CD4-positive, alpha-beta memory T cell (primary cell): ENCODE measurements at regions not wholly inside any gene's neighbourhood (a gene's known extent, or its start where the extent isn't known, plus 50 kb on each side); places are given as distances from the start of the nearest gene placed in this dataset.
"Not testable (repeated sequence)": the region's sequence is repeated elsewhere in the genome, so short reads cannot be mapped to it uniquely, and the experiment has no call there.

Experiments
- CTCF ChIA-PET: fragments of 350-600 bp; sonication (Branson Sonifier 250); formaldehyde crosslinking; loops from one replicate; lab custom pipeline; 2021; ENCODE audit warnings: inconsistent platforms; ENCODE audit not compliant: partially characterized antibody; lab: Charles Lee
- POLR2A ChIA-PET: fragments of 350-600 bp; sonication (Branson Sonifier 250); formaldehyde crosslinking; loops from one replicate; lab custom pipeline; 2021; ENCODE audit not compliant: partially characterized antibody; lab: Charles Lee
- DNase-seq, 5 donors: peaks; one replicate each; pipeline versions ENCODE4 v3.0.0 to v3.0.0-alpha.2; 2020 to 2022; ENCODE audit warnings: mixed read lengths in 1 of 5
- H3K27ac ChIP-seq: one replicate; pipeline ENCODE4 v1.7.0; 2013; ENCODE audit warnings: low read depth, low read length
- H3K27me3 ChIP-seq: 2 replicates; pipeline ENCODE4 v1.7.0; 2013; ENCODE audit warnings: mild to moderate bottlenecking, low read length, moderate library complexity; ENCODE audit not compliant: insufficient read depth
- H3K36me3 ChIP-seq: 2 replicates; pipeline ENCODE4 v1.7.0; 2013; ENCODE audit warnings: mild to moderate bottlenecking, low read length, moderate library complexity; ENCODE audit not compliant: insufficient read depth
- H3K4me1 ChIP-seq: 2 replicates; pipeline ENCODE4 v1.7.0; 2013; ENCODE audit warnings: mild to moderate bottlenecking, low read length, moderate library complexity; ENCODE audit not compliant: insufficient read depth
- H3K4me3 ChIP-seq, 2 donors: one replicate each; pipeline ENCODE4 v1.7.0; 2013; ENCODE audit warnings: low read length in 2 of 2, mild to moderate bottlenecking in 1 of 2
- H3K9me3 ChIP-seq, 2 donors: one replicate each; pipeline ENCODE4 v1.7.0; 2013; ENCODE audit warnings: low read length in 2 of 2, control low read depth in 1 of 2; ENCODE audit not compliant: control insufficient read depth in 1 of 2
- H3K27ac Mint-ChIP-seq, 7 donors: one replicate each; pipeline ENCODE4 v1.8.0; 2020 to 2021; ENCODE audit warnings: mixed read lengths in 7 of 7, mild to moderate bottlenecking in 6 of 7, inconsistent platforms in 3 of 7, moderate library complexity in 3 of 7
- H3K27me3 Mint-ChIP-seq, 2 donors: one replicate each; pipeline ENCODE4 v1.8.0; 2020 to 2021; ENCODE audit warnings: mixed read lengths in 2 of 2
- H3K36me3 Mint-ChIP-seq, 2 donors: one replicate each; pipeline ENCODE4 v1.8.0; 2020 to 2021; ENCODE audit warnings: mixed read lengths in 2 of 2, inconsistent platforms in 1 of 2, mild to moderate bottlenecking in 1 of 2
- H3K4me1 Mint-ChIP-seq, 4 donors: one replicate each; pipeline ENCODE4 v1.8.0; 2020 to 2021; ENCODE audit warnings: mixed read lengths in 4 of 4, mild to moderate bottlenecking in 1 of 4
- H3K4me3 Mint-ChIP-seq, 8 donors: one replicate each; pipeline ENCODE4 v1.8.0; 2020 to 2021; ENCODE audit warnings: mixed read lengths in 8 of 8, mild to moderate bottlenecking in 7 of 8, moderate library complexity in 6 of 8, inconsistent platforms in 3 of 8
- H3K9me3 Mint-ChIP-seq, 8 donors: one replicate each; pipeline ENCODE4 v1.8.0; 2020 to 2021; ENCODE audit warnings: mixed read lengths in 8 of 8, mild to moderate bottlenecking in 5 of 8, inconsistent platforms in 3 of 8, moderate library complexity in 1 of 8
- intact Hi-C: fragments of 100-400 bp; cut with micrococcal nuclease; formaldehyde crosslinking; loops from one replicate; pipeline ENCODE4 v1.15.1; 2023

- Histone ChIP-seq H3K4me3 (no peak overlapping the region), H3K9me3 (no peaks in the 10 kb centered on the region), H3K36me3 (no peaks in the 10 kb centered on the region), H3K4me1 (no peaks in the 10 kb centered on the region), H3K27me3 (no peaks in the 10 kb centered on the region), H3K27ac (no peak overlapping the region)
- intact Hi-C loops: no loop called here
- ChIA-PET CTCF (no interaction called here), POLR2A (no interaction called here)
- peaks cover 0 to 7% (median 0%) of the 10 kb centered on the region in 8 donors for H3K9me3 Mint-ChIP-seq
- H3K4me3 Mint-ChIP-seq: no peak overlapping the region
- H3K36me3 Mint-ChIP-seq: no peaks in the 10 kb centered on the region
- no peak overlapping the region for H3K27ac Mint-ChIP-seq
- DNase-seq: no peak
- H3K4me1 Mint-ChIP-seq: no peaks in the 10 kb centered on the region
- H3K27me3 Mint-ChIP-seq: peaks cover 10 to 16% of the 10 kb centered on the region in 2 donors
Measured at GRCh38 chr15:79620112-79620857, 188.1 kb downstream of the MINAR1 start.

GRCh38 chr15:79621805-79622204, 189.7 kb downstream of the MINAR1 start:
- H3K9me3 Mint-ChIP-seq, H3K36me3 ChIP-seq, H3K36me3 Mint-ChIP-seq, H3K4me3 Mint-ChIP-seq, H3K27me3 ChIP-seq, H3K4me1 Mint-ChIP-seq, DNase-seq, H3K9me3 ChIP-seq, H3K4me1 ChIP-seq, H3K27ac ChIP-seq, CTCF ChIA-PET, intact Hi-C loops, H3K4me3 ChIP-seq, POLR2A ChIA-PET: not testable (repeated sequence)
- Mint-ChIP-seq H3K27me3 (peaks cover 12 to 21% of the 10 kb centered on the region in 2 donors), H3K27ac (peak overlapping the region in 1 of 7 donors; percentile 1)

- DNase-seq: no peak
- Mint-ChIP-seq H3K36me3 (no peaks in the 10 kb centered on the region), H3K9me3 (peaks cover 0 to 5% (median under 1%) of the 10 kb centered on the region in 8 donors), H3K4me1 (no peaks in the 10 kb centered on the region), H3K27ac (no peak overlapping the region), H3K4me3 (no peak overlapping the region), H3K27me3 (peaks cover 16 to 27% of the 10 kb centered on the region in 2 donors)
- ChIA-PET CTCF (no interaction called here), POLR2A (no interaction called here)
- Histone ChIP-seq H3K27me3 (no peaks in the 10 kb centered on the region), H3K4me3 (no peak overlapping the region), H3K27ac (no peak overlapping the region), H3K36me3 (no peaks in the 10 kb centered on the region), H3K4me1 (no peaks in the 10 kb centered on the region), H3K9me3 (no peaks in the 10 kb centered on the region)
- intact Hi-C loops: no loop called here
Measured at GRCh38 chr15:79623488-79623887, 191.4 kb downstream of the MINAR1 start.

DNA sequence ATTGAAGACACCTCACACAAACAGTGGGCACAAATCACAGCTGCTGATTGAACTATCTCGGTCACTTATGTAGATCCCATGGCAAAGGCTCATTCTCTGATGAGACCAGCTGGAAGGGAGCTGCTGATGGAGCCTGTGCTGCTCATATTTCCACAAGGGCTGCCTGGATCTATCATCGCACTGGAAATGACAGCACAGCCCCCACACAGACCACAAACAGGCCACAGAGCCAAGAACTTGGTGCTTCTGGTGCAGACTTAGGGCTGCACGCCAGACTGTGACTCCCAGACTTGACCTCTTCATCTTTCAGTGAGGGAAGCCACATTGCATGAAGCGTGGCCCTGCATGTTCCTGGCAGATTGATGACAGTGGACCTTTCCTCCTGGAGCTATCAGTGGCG, 197.6 kb downstream of the MINAR1 start:
- Histone ChIP-seq H3K27ac (no peak overlapping the region), H3K4me3 (no peak overlapping the region), H3K4me1 (no peaks in the 10 kb centered on the region), H3K27me3 (no peaks in the 10 kb centered on the region), H3K36me3 (no peaks in the 10 kb centered on the region), H3K9me3 (no peaks in the 10 kb centered on the region)
- no peaks in the 10 kb centered on the region for H3K4me1 Mint-ChIP-seq
- peaks cover 20% of the 10 kb centered on the region in 2 donors for H3K27me3 Mint-ChIP-seq
- intact Hi-C loops: no loop called here
- ChIA-PET POLR2A (no interaction called here), CTCF (no interaction called here)
- peaks cover 2 to 20% (median 12%) of the 10 kb centered on the region in 8 donors for H3K9me3 Mint-ChIP-seq
- no peak overlapping the region for H3K27ac Mint-ChIP-seq
- DNase-seq: no peak
- no peaks in the 10 kb centered on the region for H3K36me3 Mint-ChIP-seq
- no peak overlapping the region for H3K4me3 Mint-ChIP-seq

GRCh38 chr15:79632457-79632856, 200.3 kb downstream of the MINAR1 start:
- H3K27me3 ChIP-seq: no peaks in the 10 kb centered on the region
- no peak overlapping the region for H3K27ac ChIP-seq
- no peaks in the 10 kb centered on the region for H3K36me3 Mint-ChIP-seq
- ChIA-PET POLR2A (no interaction called here), CTCF (no interaction called here)
- H3K4me3 Mint-ChIP-seq: no peak overlapping the region
- DNase-seq: no peak
- no peak overlapping the region for H3K27ac Mint-ChIP-seq
- H3K4me1 Mint-ChIP-seq: no peaks in the 10 kb centered on the region
- intact Hi-C loops: no loop called here
- H3K9me3 ChIP-seq: no peaks in the 10 kb centered on the region
- no peaks in the 10 kb centered on the region for H3K4me1 ChIP-seq
- peaks cover 2 to 20% (median 12%) of the 10 kb centered on the region in 8 donors for H3K9me3 Mint-ChIP-seq
- H3K4me3 ChIP-seq: no peak overlapping the region
- H3K36me3 ChIP-seq: no peaks in the 10 kb centered on the region
- peaks cover 9 to 21% of the 10 kb centered on the region in 2 donors for H3K27me3 Mint-ChIP-seq

- H3K4me3 ChIP-seq: no peak overlapping the region
- no peak for DNase-seq
- Mint-ChIP-seq H3K36me3 (no peaks in the 10 kb centered on the region), H3K9me3 (peaks cover 0 to 20% (median 12%) of the 10 kb centered on the region in 8 donors), H3K27me3 (peaks cover 9 to 27% of the 10 kb centered on the region in 2 donors), H3K27ac (no peak overlapping the region), H3K4me3 (no peak overlapping the region), H3K4me1 (no peaks in the 10 kb centered on the region)
- no peaks in the 10 kb centered on the region for H3K4me1 ChIP-seq
- H3K27me3 ChIP-seq: no peaks in the 10 kb centered on the region
- CTCF ChIA-PET: no interaction called here
- intact Hi-C loops: loop anchor here (5.0 kb wide), 1 partner anchor 552 kb away; no protein-coding TSS in a partner anchor
- POLR2A ChIA-PET: no interaction called here
- no peaks in the 10 kb centered on the region for H3K36me3 ChIP-seq
- H3K9me3 ChIP-seq: no peaks in the 10 kb centered on the region
- H3K27ac ChIP-seq: no peak overlapping the region
Measured at GRCh38 chr15:79635149-79635771, 203.1 kb downstream of the MINAR1 start.

GRCh38 chr15:79635897-79636561, 203.9 kb downstream of the MINAR1 start:
- H3K27me3 ChIP-seq: no peaks in the 10 kb centered on the region
- Mint-ChIP-seq H3K36me3 (no peaks in the 10 kb centered on the region), H3K27me3 (peaks cover 14 to 27% of the 10 kb centered on the region in 2 donors), H3K4me1 (no peaks in the 10 kb centered on the region), H3K9me3 (peaks cover 0 to 20% (median 12%) of the 10 kb centered on the region in 8 donors), H3K27ac (no peak overlapping the region), H3K4me3 (no peak overlapping the region)
- intact Hi-C loops: loop anchor here (5.0 kb wide), 1 partner anchor 551 kb away; no protein-coding TSS in a partner anchor
- no peaks in the 10 kb centered on the region for H3K36me3 ChIP-seq
- POLR2A ChIA-PET: no interaction called here
- H3K9me3 ChIP-seq: no peaks in the 10 kb centered on the region
- CTCF ChIA-PET: no interaction called here
- no peak for DNase-seq
- H3K4me1 ChIP-seq: no peaks in the 10 kb centered on the region
- no peak overlapping the region for H3K4me3 ChIP-seq
- H3K27ac ChIP-seq: no peak overlapping the region
